Transverse colon (tissue), 4 donors: ENCODE measurements at regions not wholly inside any gene's neighbourhood (a gene's known extent, or its start where the extent isn't known, plus 50 kb on each side); places are given as distances from the start of the nearest gene placed in this dataset.
"Not testable (repeated sequence)": the region's sequence is repeated elsewhere in the genome, so short reads cannot be mapped to it uniquely, and the experiment has no call there.

Experiments
- DNase-seq: peaks from one replicate; pipeline ENCODE4 v3.0.0-alpha.2; 2019
- H3K27ac ChIP-seq, 4 donors: fragments of 200-600 bp; sonication (generic); 2 replicates each; pipeline ENCODE4 v1.5.1; 2016 to 2018; ENCODE audit warnings: inconsistent platforms in 4 of 4
- H3K27me3 ChIP-seq: fragments of 200-600 bp; sonication (generic); 2 replicates; pipeline ENCODE4 v1.5.1; 2017; ENCODE audit warnings: inconsistent platforms
- H3K36me3 ChIP-seq, 4 donors: fragments of 200-600 bp; sonication (generic); 2 replicates each; pipeline ENCODE4 v1.5.1; 2017 to 2019; ENCODE audit warnings: inconsistent platforms in 4 of 4
- H3K4me1 ChIP-seq, 4 donors: fragments of 200-600 bp; sonication (generic); 2 replicates each; pipeline ENCODE4 v1.5.1; 2017 to 2020; ENCODE audit warnings: inconsistent platforms in 4 of 4
- H3K4me3 ChIP-seq, 4 donors: fragments of 200-600 bp; sonication (generic); 1 replicate in 1 of 4; 2 replicates in 3 of 4; pipeline versions ENCODE4 v1.5.1 to v1.6.1; 2017 to 2019; ENCODE audit warnings: inconsistent platforms in 4 of 4
- H3K9me3 ChIP-seq, 2 donors: fragments of 200-600 bp; sonication (generic); 2 replicates each; pipeline ENCODE4 v1.5.1; 2017 to 2019; ENCODE audit warnings: inconsistent platforms in 2 of 2
- EP300 ChIP-seq: sonication (generic); formaldehyde crosslinking; IDR thresholded peaks from one replicate; pipeline ENCODE4 v1.6.1; 2017; ENCODE audit warnings: antibody characterized with exemption, low read depth
- POLR2A ChIP-seq: fragments of 450-650 bp; IDR thresholded peaks from one replicate; pipeline ENCODE4 v1.6.1; 2016; ENCODE audit warnings: antibody characterized with exemption, mild to moderate bottlenecking, moderate library complexity
- POLR2AphosphoS5 ChIP-seq, 3 donors: sonication (generic); formaldehyde crosslinking; IDR thresholded peaks; one replicate each; pipeline ENCODE4 v1.6.1; 2016; ENCODE audit warnings: antibody characterized with exemption in 3 of 3
- WGBS, 2 donors: methylation state at CpG; one replicate each; pipeline ENCODE4 v1.1.5; 2018; ENCODE audit warnings: low coverage in 1 of 2; 5-methylcytosine and 5-hydroxymethylcytosine counted together
- in situ Hi-C, 4 donors: fragments of 200-750 bp; cut with MboI; loops; one replicate each; pipeline versions ENCODE4 v1.15.0 to v1.15.1; 2017; ENCODE audit warnings: low sequenced_read_pairs in 3 of 4, low pct_ligation_motif_present in 1 of 4, low pct_unique_long_range_greater_than_20kb in 1 of 4
- intact Hi-C: fragments of 100-400 bp; cut with DNase I; formaldehyde crosslinking; loops from one replicate; pipeline ENCODE4 v1.15.1; 2023; ENCODE audit warnings: low total_unique reads
- TF ChIP-seq, protein P1 (sequence below), 5 experiments: fragments of 200-600 bp in 3 of 5; fragments of 450-650 bp in 2 of 5; sonication (generic) in 3 of 5; IDR thresholded peaks; 1 replicate in 2 of 5; 2 replicates in 3 of 5; pipeline ENCODE4 v1.5.1; 2016 to 2017; ENCODE audit warnings: antibody characterized with exemption in 5 of 5, inconsistent platforms in 3 of 5, mild to moderate bottlenecking in 2 of 5, moderate library complexity in 1 of 5

DNA sequence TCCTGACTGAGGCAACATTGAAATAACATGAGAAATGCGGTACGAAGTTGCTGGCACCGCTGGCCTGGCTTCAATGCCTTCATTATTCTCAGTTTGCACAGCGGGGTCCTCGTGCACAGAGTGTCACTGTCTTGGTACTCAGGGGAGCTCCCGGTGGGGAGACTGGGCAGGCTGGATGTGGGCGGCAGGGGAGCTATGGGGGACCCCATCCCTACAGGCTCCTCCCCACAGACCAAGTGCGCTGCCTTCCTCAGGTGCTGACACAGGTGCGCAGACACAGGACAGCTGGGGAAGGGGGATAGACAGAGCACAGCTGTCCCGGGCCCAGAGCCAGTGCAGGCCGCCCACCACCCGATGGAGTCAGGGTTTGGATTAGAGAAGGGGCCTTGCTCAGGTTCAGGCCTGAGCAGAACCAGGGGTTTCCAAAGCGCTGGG, 270.1 kb downstream of the ADGRD1 start:
- WGBS, 2 donors: 84% methylated on average over 13 of the region's 13 CpGs; no CpG with 5 or more reads in 1 of the 2 donors
- no peaks in the 10 kb centered on the region for H3K9me3 ChIP-seq
- in situ Hi-C loops (no loop called here), intact Hi-C loops (no loop called here)
- TF ChIP-seq POLR2AphosphoS5 (IDR thresholded peaks at IDR 0.05) (no peak), EP300 (no peak), POLR2A (no peak)
- TF ChIP-seq, protein P1, sequence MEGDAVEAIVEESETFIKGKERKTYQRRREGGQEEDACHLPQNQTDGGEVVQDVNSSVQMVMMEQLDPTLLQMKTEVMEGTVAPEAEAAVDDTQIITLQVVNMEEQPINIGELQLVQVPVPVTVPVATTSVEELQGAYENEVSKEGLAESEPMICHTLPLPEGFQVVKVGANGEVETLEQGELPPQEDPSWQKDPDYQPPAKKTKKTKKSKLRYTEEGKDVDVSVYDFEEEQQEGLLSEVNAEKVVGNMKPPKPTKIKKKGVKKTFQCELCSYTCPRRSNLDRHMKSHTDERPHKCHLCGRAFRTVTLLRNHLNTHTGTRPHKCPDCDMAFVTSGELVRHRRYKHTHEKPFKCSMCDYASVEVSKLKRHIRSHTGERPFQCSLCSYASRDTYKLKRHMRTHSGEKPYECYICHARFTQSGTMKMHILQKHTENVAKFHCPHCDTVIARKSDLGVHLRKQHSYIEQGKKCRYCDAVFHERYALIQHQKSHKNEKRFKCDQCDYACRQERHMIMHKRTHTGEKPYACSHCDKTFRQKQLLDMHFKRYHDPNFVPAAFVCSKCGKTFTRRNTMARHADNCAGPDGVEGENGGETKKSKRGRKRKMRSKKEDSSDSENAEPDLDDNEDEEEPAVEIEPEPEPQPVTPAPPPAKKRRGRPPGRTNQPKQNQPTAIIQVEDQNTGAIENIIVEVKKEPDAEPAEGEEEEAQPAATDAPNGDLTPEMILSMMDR (IDR thresholded peaks at IDR 0.05): no peak
- no peak overlapping the region for H3K4me3 ChIP-seq
- peaks cover 13% of the 10 kb centered on the region for H3K27me3 ChIP-seq
- H3K36me3 ChIP-seq: no peaks in the 10 kb centered on the region
- H3K27ac ChIP-seq: no peak overlapping the region
- DNase-seq: no peak
- H3K4me1 ChIP-seq: peaks cover 0 to 9% (median 6%) of the 10 kb centered on the region in 4 donors

DNA sequence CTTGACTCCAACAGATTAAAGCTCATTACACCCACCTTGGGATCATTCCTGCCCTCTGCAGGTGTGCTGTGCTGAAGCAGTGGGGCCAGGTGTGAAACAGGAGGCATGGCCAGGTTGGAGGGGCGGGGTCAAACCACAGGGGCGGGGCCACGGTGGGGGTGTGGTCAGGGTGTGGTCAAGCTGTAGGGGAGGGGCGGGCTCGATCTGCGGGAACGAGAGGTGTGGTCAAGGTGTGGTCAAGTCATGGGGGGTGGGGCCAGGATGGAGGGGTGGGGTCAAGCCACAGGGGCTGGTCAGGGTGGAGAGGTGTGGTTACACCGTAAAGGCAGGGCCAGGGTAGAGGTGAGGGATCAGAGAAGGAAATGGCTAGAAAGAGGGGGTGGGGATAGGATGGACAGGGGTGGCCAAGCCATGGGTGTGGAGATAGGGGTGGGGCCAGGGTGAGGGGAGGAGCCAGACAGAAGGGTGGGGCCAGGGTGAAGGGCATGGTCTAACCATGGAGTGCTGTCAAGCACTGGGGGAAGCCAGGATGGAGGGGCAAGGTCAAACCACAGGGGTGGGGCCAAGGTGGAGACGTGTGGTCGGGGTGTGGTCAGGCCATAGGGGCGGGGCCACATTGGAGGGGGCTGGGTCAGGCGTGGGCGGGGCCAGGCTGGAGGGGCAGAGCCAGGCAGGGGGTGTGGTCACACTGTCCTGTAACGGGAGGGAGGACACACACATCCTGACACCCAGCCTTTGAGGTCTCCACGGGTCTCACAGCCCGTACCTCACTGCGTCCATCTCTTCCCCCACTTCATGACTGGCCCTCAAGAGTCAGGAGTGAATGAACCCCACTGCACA, 270.7 kb downstream of the ADGRD1 start:
- in situ Hi-C loops: loop anchor here in 1 of 4 donors (5.0 kb wide), 1 partner anchor 213 kb away; no protein-coding TSS in a partner anchor
- 51% methylated on average over 11 of the region's 17 CpGs; no CpG with 5 or more reads in 1 of the 2 donors for WGBS, 2 donors
- H3K27me3 ChIP-seq, H3K9me3 ChIP-seq, H3K4me1 ChIP-seq, H3K4me3 ChIP-seq, intact Hi-C loops, H3K36me3 ChIP-seq, H3K27ac ChIP-seq, DNase-seq: not testable (repeated sequence)

DNA sequence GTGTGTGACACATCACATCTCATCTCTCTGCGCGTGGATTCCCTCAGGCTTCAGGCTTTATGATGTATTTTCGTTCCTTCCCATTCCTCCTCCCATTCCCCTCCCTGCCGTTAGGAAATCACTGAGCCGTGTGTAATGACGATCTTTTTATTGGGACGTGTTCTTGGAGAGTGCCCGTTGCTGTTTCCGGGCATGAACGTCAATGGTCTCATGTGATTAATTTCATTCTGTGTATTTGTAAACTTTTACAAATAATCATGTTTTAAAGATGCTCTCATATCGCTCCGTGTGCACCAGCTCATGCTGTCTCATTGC, 271.3 kb downstream of the ADGRD1 start:
- in situ Hi-C loops: loop anchor here in 1 of 4 donors (5.0 kb wide), 1 partner anchor 212 kb away; no protein-coding TSS in a partner anchor
- 47% methylated on average over 6 of the region's 12 CpGs; no CpG with 5 or more reads in 1 of the 2 donors for WGBS, 2 donors

DNA sequence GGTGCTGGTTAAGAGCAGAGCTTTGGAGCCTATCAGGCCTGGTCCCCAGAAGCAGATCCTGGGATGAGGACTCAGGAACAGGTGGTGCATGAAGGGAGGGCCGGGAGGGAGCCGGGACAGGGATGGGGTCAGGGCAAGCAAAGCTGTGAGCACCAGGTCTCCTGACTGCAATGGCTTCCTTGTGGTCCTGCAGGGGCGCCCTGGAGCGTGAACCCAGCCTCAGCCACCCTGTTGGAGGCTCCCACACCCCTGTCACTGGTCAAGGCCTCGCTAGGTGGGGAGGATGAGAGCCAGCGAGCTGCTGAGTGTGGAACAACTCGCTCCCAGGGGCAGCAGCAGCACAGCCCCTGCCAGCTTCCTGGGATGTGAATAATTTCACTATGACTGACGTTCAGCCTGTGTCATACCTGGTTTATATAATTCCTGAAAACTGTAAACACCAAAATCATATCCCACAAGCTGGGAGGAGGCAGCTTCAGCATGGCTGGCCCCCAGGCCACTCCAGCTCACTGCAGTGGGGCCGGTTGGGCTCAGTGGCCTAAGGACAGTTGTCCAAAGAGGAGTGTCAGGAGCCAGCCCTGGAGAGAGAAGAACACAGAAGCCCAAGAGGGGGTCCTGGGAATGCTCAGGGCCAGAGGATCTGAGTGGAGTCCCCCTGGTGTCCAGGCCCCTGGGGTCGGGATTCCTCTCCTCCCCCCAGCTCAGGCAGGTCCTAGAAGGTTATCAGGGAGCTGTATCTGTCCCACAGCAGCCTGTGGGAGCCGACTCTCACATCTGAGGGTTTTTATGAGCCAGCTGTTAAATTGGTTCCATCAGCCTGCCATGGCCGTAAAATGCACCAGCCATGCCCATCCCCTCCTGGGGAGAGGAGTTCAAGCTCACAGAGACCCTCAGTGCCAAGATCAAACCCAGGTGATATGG, 272.9 kb downstream of the ADGRD1 start:
- intact Hi-C loops: loop anchor here (2.0 kb wide), 1 partner anchor 38 kb away; no protein-coding TSS in a partner anchor
- TF ChIP-seq POLR2AphosphoS5 (IDR thresholded peaks at IDR 0.05) (no peak), EP300 (no peak), POLR2A (no peak)
- TF ChIP-seq, protein P1 (IDR thresholded peaks at IDR 0.05): no peak
- WGBS, 2 donors: 72% methylated on average over 12 of the region's 12 CpGs; no CpG with 5 or more reads in 1 of the 2 donors
- H3K4me1 ChIP-seq: peaks cover 0 to 17% (median 8%) of the 10 kb centered on the region in 4 donors
- H3K27me3 ChIP-seq: peaks cover 12% of the 10 kb centered on the region
- no peaks in the 10 kb centered on the region for H3K9me3 ChIP-seq
- no peak for DNase-seq
- no peak overlapping the region for H3K27ac ChIP-seq
- H3K4me3 ChIP-seq: no peak overlapping the region
- H3K36me3 ChIP-seq: no peaks in the 10 kb centered on the region
- in situ Hi-C loops: loop anchor here in 1 of 4 donors (5.0 kb wide), 1 partner anchor 211 kb away; no protein-coding TSS in a partner anchor

More for the DNA sequence above, 271.3 kb downstream of the ADGRD1 start:
- H3K27ac ChIP-seq, intact Hi-C loops, H3K9me3 ChIP-seq, H3K4me3 ChIP-seq, H3K36me3 ChIP-seq, DNase-seq: not testable (repeated sequence)
- Histone ChIP-seq H3K4me1 (peaks cover 0 to 16% (median 7%) of the 10 kb centered on the region in 4 donors), H3K27me3 (peaks cover 11% of the 10 kb centered on the region)

DNA sequence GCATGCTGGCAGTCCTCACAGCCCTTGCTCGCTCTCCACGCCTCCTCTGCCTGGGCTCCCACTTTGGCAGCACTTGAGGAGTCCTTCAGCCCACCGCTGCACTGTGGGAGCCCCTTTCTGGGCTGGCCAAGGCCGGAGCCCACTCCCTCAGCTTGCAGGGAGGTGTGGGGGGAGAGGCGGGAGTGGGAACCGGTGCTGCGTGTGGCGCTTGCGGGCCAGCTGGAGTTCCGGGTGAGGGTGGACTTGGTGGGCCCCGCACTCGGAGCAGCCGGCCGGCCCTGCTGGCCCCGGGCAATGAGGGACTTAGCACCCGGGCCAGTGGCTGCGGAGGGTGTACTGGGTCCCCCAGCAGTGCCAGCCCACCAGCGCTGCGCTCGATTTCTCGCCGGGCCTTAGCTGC, 273.9 kb downstream of the ADGRD1 start:
- peaks cover 12% of the 10 kb centered on the region for H3K27me3 ChIP-seq
- intact Hi-C loops: loop anchor here (2.0 kb wide), 1 partner anchor 37 kb away; no protein-coding TSS in a partner anchor
- in situ Hi-C loops: loop anchor here in 1 of 4 donors (5.0 kb wide), 1 partner anchor 210 kb away; no protein-coding TSS in a partner anchor
- not testable (repeated sequence) for H3K27ac ChIP-seq, H3K36me3 ChIP-seq, DNase-seq, H3K4me3 ChIP-seq, H3K9me3 ChIP-seq, H3K4me1 ChIP-seq
- WGBS, 2 donors: 90% methylated on average over 17 of the region's 22 CpGs; no CpG with 5 or more reads in 1 of the 2 donors

DNA sequence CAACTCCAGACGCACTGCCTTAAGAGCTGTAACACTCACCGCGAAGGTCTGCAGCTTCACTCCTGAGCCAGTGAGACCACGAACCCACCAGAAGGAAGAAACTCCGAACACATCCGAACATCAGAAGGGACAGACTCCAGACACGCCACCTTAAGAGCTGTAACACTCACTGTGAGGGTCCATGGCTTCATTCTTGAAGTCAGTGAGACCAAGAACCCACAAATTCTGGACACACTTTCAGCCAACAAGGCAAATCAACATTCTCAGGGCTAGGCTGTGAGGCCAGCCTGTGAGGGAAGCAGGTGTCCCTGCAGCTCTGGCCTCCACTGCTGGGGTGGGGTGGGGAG, 275.3 kb downstream of the ADGRD1 start:
- H3K4me3 ChIP-seq, H3K36me3 ChIP-seq, H3K27me3 ChIP-seq, DNase-seq, H3K4me1 ChIP-seq, H3K27ac ChIP-seq, intact Hi-C loops, H3K9me3 ChIP-seq: not testable (repeated sequence)
- in situ Hi-C loops: loop anchor here in 1 of 4 donors (5.0 kb wide), 1 partner anchor 208 kb away; no protein-coding TSS in a partner anchor
- 84% methylated on average over 7 of the region's 7 CpGs; no CpG with 5 or more reads in 1 of the 2 donors for WGBS, 2 donors
